ENCODE measurements at regions not wholly inside any gene's neighbourhood (a gene's known extent, or its start where the extent isn't known, plus 50 kb on each side); places are given as distances from the start of the nearest gene placed in this dataset.

GRCh38 chr1:182292193-182292741, 99.3 kb downstream of the GLUL start:
- Histone ChIP-seq H3K27ac (no peak overlapping the region), H3K27me3 (no peaks in the 10 kb centered on the region), H3K4me1 (peaks cover 28% of the 10 kb centered on the region), H3K4me3 (no peak overlapping the region), H3K36me3 (no peaks in the 10 kb centered on the region), H3K9me3 (no peaks in the 10 kb centered on the region)
- DNase-seq (ENCODE audit: extremely low spot score in 2 of 2): no peak
- TF ChIP-seq POLR2A (IDR thresholded peaks at IDR 0.05): no peak
- no peak for TF ChIP-seq POLR2AphosphoS5 (IDR thresholded peaks at IDR 0.05; ENCODE audit: insufficient read depth in 1 of 2, low read depth in 1 of 2)
- TF ChIP-seq, protein P1, sequence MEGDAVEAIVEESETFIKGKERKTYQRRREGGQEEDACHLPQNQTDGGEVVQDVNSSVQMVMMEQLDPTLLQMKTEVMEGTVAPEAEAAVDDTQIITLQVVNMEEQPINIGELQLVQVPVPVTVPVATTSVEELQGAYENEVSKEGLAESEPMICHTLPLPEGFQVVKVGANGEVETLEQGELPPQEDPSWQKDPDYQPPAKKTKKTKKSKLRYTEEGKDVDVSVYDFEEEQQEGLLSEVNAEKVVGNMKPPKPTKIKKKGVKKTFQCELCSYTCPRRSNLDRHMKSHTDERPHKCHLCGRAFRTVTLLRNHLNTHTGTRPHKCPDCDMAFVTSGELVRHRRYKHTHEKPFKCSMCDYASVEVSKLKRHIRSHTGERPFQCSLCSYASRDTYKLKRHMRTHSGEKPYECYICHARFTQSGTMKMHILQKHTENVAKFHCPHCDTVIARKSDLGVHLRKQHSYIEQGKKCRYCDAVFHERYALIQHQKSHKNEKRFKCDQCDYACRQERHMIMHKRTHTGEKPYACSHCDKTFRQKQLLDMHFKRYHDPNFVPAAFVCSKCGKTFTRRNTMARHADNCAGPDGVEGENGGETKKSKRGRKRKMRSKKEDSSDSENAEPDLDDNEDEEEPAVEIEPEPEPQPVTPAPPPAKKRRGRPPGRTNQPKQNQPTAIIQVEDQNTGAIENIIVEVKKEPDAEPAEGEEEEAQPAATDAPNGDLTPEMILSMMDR (IDR thresholded peaks at IDR 0.05): no peak
- intact Hi-C loops (cut with DNase I): loop anchor here (5.0 to 10.0 kb wide), 2 partner anchors 85 to 103 kb away; partner anchors contain the start of gene GLUL

GRCh38 chr1:182291584-182292192, 99.9 kb downstream of the GLUL start:
- DNase-seq (ENCODE audit: extremely low spot score in 2 of 2): no peak
- no peaks in the 10 kb centered on the region for H3K9me3 ChIP-seq

DNA sequence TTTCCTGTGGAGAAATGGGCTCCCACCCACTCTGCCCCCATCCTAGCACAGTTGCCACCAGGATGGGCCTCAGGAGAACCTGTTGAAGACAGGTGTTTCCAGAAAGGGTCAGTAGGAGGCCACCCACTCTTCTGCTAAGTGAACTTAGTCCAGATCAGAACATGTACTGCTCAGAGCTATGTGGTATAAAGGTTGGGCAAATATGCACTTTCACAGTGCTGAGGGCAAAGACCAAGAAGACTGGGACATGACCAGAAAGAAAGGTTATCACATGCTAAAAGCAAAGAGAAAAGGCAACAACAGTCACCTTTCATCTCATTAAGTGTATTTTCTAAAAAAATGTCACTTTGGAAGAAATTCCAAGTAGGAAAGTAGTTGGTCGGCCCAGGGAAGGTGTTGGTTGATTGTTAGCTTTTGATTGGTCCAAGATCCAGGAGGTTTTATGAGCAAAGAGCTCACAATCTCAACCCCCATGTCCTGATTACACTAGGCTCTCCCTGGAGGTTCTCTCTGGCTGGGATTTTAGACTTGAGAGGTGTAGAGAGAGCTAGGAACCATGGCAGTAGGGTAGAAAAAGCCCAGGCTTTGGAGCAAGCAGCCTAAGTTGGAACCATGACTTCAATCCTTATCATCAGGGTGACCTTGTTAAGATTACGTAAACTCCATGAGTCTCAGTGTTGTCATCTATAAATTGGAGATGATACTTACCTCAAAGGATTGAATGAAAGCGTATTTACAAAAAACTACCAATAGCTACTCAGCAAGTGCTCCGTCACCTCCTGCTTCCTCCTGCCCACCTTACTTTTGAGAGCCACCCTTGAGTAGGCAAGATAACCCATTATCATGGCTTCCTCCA, 102.6 kb downstream of the GLUL start:
- no peak for DNase-seq (ENCODE audit: extremely low spot score in 2 of 2)
- no peaks in the 10 kb centered on the region for H3K36me3 ChIP-seq
- peak overlapping the region; percentile 76 for H3K27ac ChIP-seq
- no peaks in the 10 kb centered on the region for H3K9me3 ChIP-seq
- H3K27me3 ChIP-seq: no peaks in the 10 kb centered on the region
- intact Hi-C loops (cut with DNase I): no loop called here
- TF ChIP-seq, protein P1 (IDR thresholded peaks at IDR 0.05): no peak
- TF ChIP-seq POLR2AphosphoS5 (IDR thresholded peaks at IDR 0.05; ENCODE audit: insufficient read depth in 1 of 2, low read depth in 1 of 2) (no peak), POLR2A (IDR thresholded peaks at IDR 0.05) (no peak)
- H3K4me3 ChIP-seq: no peak overlapping the region
- H3K4me1 ChIP-seq: peaks cover 28% of the 10 kb centered on the region

More at GRCh38 chr1:182291584-182292192, 99.9 kb downstream of the GLUL start:
- intact Hi-C loops (cut with DNase I): loop anchor here (5.0 to 10.0 kb wide), 2 partner anchors 84 to 103 kb away; partner anchors contain the start of gene GLUL
- Histone ChIP-seq H3K27me3 (no peaks in the 10 kb centered on the region), H3K4me3 (no peak overlapping the region), H3K4me1 (peaks cover 28% of the 10 kb centered on the region), H3K36me3 (no peaks in the 10 kb centered on the region), H3K27ac (peak overlapping the region; percentile 76)
- TF ChIP-seq, protein P1 (IDR thresholded peaks at IDR 0.05): no peak
- no peak for TF ChIP-seq POLR2AphosphoS5 (IDR thresholded peaks at IDR 0.05; ENCODE audit: insufficient read depth in 1 of 2, low read depth in 1 of 2)
- no peak for TF ChIP-seq POLR2A (IDR thresholded peaks at IDR 0.05)

DNA sequence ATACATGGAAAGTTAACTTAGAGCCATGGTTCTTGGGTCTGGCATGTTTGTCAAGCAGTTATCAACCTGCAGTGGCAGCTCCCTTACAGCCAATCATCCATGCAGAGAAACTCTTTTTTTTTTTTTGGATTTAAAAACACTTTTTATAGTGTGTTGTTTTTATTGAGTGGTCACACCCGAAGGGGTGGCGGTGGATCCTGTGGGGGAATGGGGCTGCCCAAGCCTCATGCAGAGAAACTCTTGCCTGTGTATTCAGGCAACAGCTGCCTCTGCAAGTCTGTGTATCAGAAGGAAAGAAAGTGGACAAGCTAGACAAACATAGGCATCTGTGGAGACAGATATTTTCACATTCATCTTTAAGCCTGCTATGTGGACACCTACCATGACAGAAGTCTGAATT, 104.8 kb downstream of the GLUL start:
- TF ChIP-seq POLR2A (IDR thresholded peaks at IDR 0.05) (no peak), POLR2AphosphoS5 (IDR thresholded peaks at IDR 0.05; ENCODE audit: insufficient read depth in 1 of 2, low read depth in 1 of 2) (no peak)
- TF ChIP-seq, protein P1 (IDR thresholded peaks at IDR 0.05): no peak

More for the DNA sequence above, 104.8 kb downstream of the GLUL start:
- H3K4me3 ChIP-seq: no peak overlapping the region
- H3K4me1 ChIP-seq: peaks cover 27% of the 10 kb centered on the region
- no peaks in the 10 kb centered on the region for H3K27me3 ChIP-seq
- H3K36me3 ChIP-seq: no peaks in the 10 kb centered on the region
- no peak overlapping the region for H3K27ac ChIP-seq
- no peak for DNase-seq (ENCODE audit: extremely low spot score in 2 of 2)
- intact Hi-C loops (cut with DNase I): no loop called here
- H3K9me3 ChIP-seq: no peaks in the 10 kb centered on the region

Data from vagina (tissue), 2 donors.